Heart left ventricle (tissue), 16 donors: ENCODE measurements at regions not wholly inside any gene's neighbourhood (a gene's known extent, or its start where the extent isn't known, plus 50 kb on each side); places are given as distances from the start of the nearest gene placed in this dataset.
"Not testable (repeated sequence)": the region's sequence is repeated elsewhere in the genome, so short reads cannot be mapped to it uniquely, and the experiment has no call there.

ENCODE experiments used
- ATAC-seq, 4 donors: fragments of 200-7000 bp; cut with Tn5 transposase; one replicate each; pipeline ENCODE4 v1.9.1; 2020 to 2022; ENCODE audit warnings: moderate library complexity in 4 of 4, mild to moderate bottlenecking in 3 of 4, moderate number of reproducible peaks in 1 of 4
- DNase-seq, 5 donors: peaks; one replicate each; pipeline ENCODE4 v3.0.0-alpha.2; 2020
- H3K27ac ChIP-seq, 12 donors: fragments of 200-600 bp; sonication (generic) in 4 of 12; one replicate each; pipeline versions ENCODE4 v1.5.0 to v1.8.0; 2016 to 2022; ENCODE audit warnings: mild to moderate bottlenecking in 2 of 12
- H3K27me3 ChIP-seq, 9 donors: fragments of 200-600 bp; sonication (generic) in 2 of 9; one replicate each; pipeline versions ENCODE4 v1.5.1 to v1.8.0; 2016 to 2022; ENCODE audit warnings: mild to moderate bottlenecking in 3 of 9
- H3K36me3 ChIP-seq, 9 donors: fragments of 200-600 bp; sonication (generic) in 2 of 9; one replicate each; pipeline versions ENCODE4 v1.5.0 to v1.8.0; 2018 to 2022; ENCODE audit warnings: mild to moderate bottlenecking in 2 of 9
- H3K4me1 ChIP-seq, 12 donors: fragments of 200-600 bp; sonication (generic) in 4 of 12; one replicate each; pipeline versions ENCODE4 v1.5.0 to v1.8.0; 2016 to 2022; ENCODE audit warnings: mild to moderate bottlenecking in 3 of 12
- H3K4me3 ChIP-seq, 12 donors: fragments of 200-600 bp; sonication (generic) in 4 of 12; one replicate each; pipeline versions ENCODE4 v1.5.0 to v1.8.0; 2017 to 2022; ENCODE audit warnings: mild to moderate bottlenecking in 9 of 12, moderate library complexity in 4 of 12
- H3K9me3 ChIP-seq, 12 donors: fragments of 200-600 bp; sonication (generic) in 4 of 12; one replicate each; pipeline versions ENCODE4 v1.5.0 to v1.8.0; 2016 to 2022; ENCODE audit warnings: mild to moderate bottlenecking in 1 of 12
- CTCF ChIP-seq, 12 donors: fragments of 200-600 bp; sonication (generic) in 4 of 12; IDR thresholded peaks; one replicate each; pipeline versions ENCODE4 v1.5.0 to v1.8.0; 2018 to 2022; ENCODE audit warnings: antibody characterized with exemption in 12 of 12, mild to moderate bottlenecking in 5 of 12
- POLR2A ChIP-seq, 2 donors: fragments of 450-650 bp; IDR thresholded peaks; one replicate each; pipeline ENCODE4 v1.6.1; 2017; ENCODE audit warnings: antibody characterized with exemption in 2 of 2, mild to moderate bottlenecking in 2 of 2, moderate library complexity in 2 of 2
- WGBS, 4 donors: extraction: QIAGEN DNeasy Blood & Tissue Kit in 2 of 4; methylation state at CpG; one replicate each; pipeline versions ENCODE4 v1.1.5 to v1.1.7; 2013 to 2018; 5-methylcytosine and 5-hydroxymethylcytosine counted together
- intact Hi-C, 10 donors: fragments of 100-400 bp; cut with DNase I; formaldehyde crosslinking; loops; one replicate each; pipeline versions ENCODE4 v1.11.1 to v1.14.2; 2022
- donor health status: ischemic (EF 13 %, LVEDD 7.1; RV severe dilation, severe dysfunction).
- donor health status: healthy with polysubstance abuse.
- donor health status: DM: no; HTN: yes; CAD: no.
- donor health status: DM: no; HTN: no; CAD: no.
- donor health status: ischemic (EF 25% LVEDD 6.9; RV normal size, moderate dysfunction).
- donor health status: ischemic (EF 25% LVEDD 5.7; RV mildly dilated, moderate dysfunction).
- donor health status: healthy.
- donor health status: DM: yes; HTN: yes; CAD: no.
- donor health status: ischemic (EF 35%, LVEDD 5.7; RV mildly dilated, moderate dysfunction).
- donor health status: nonischemic (EF 11% LVEDD 7.7; RV severe dilation, severe dysfunction).
- donor health status: DM: yes; HTN: yes; CAD: no.
- donor health status: PGD.
- donor health status: ischemic (EF 29% LVEDD 5.4; RV normal size, mild dysfunction).
- donor health status: nonischemic (EF 23%, LVEDD 6.1; RV moderate dilation, normal function).

- Histone ChIP-seq H3K9me3 (no peaks in the 10 kb centered on the region), H3K4me3 (no peak overlapping the region), H3K27me3 (no peaks in the 10 kb centered on the region), H3K4me1 (peaks cover 0 to 8% (median 0%) of the 10 kb centered on the region in 12 donors), H3K27ac (no peak overlapping the region), H3K36me3 (no peaks in the 10 kb centered on the region)
- TF ChIP-seq CTCF (IDR thresholded peaks at IDR 0.05), result peak; percentile 49 to 72 (median 65)
- no peak for TF ChIP-seq POLR2A (IDR thresholded peaks at IDR 0.05)
- intact Hi-C loops, result loop anchor here in 9 of 10 donors (5.0 to 10.0 kb wide), 10 partner anchors 139 to 469 kb away; partner anchors contain the start of gene ADRA1B (in 5 of the 9)
- WGBS, 4 donors, result 41 to 46% (median 45%) methylated on average over 10 of the region's 10 CpGs
- DNase-seq, result peak in 3 of 5 donors; percentile 27 to 55 (median 39)
- peak; percentile 46 to 87 (median 70) for ATAC-seq
Observed at GRCh38 chr5:159515909-159516415, 185.7 kb upstream of the IL12B start.

GRCh38 chr5:159518371-159518770 is 188.1 kb upstream of the IL12B start:
- ATAC-seq, result no peak
- 74 to 81% (median 77%) methylated on average over 3 of the region's 3 CpGs for WGBS, 4 donors
- H3K27ac ChIP-seq, result no peak overlapping the region

GRCh38 chr5:159519365-159519764 is 189.1 kb upstream of the IL12B start:
- Histone ChIP-seq H3K27me3 (no peaks in the 10 kb centered on the region), H3K4me1 (peaks cover 0 to 3% (median 0%) of the 10 kb centered on the region in 12 donors), H3K27ac (no peak overlapping the region), H3K4me3 (no peak overlapping the region), H3K9me3 (no peaks in the 10 kb centered on the region), H3K36me3 (no peaks in the 10 kb centered on the region)
- TF ChIP-seq POLR2A (IDR thresholded peaks at IDR 0.05), result no peak
- TF ChIP-seq CTCF (IDR thresholded peaks at IDR 0.05), result no peak
- WGBS, 4 donors, result 58 to 78% (median 66%) methylated on average over 7 of the region's 7 CpGs
- peak in 1 of 4 donors; percentile 26 for ATAC-seq
- intact Hi-C loops, result loop anchor here in 9 of 10 donors (5.0 to 10.0 kb wide), 10 partner anchors 135 to 465 kb away; partner anchors contain the start of gene ADRA1B (in 5 of the 9)
- DNase-seq, result no peak

More at GRCh38 chr5:159518371-159518770, 188.1 kb upstream of the IL12B start:
- no peaks in the 10 kb centered on the region for H3K9me3 ChIP-seq
- no peaks in the 10 kb centered on the region for H3K27me3 ChIP-seq
- no peak overlapping the region for H3K4me3 ChIP-seq
- DNase-seq, result no peak
- intact Hi-C loops, result loop anchor here in 9 of 10 donors (5.0 to 10.0 kb wide), 10 partner anchors 136 to 466 kb away; partner anchors contain the start of gene ADRA1B (in 5 of the 9)
- no peaks in the 10 kb centered on the region for H3K36me3 ChIP-seq
- H3K4me1 ChIP-seq, result peaks cover 0 to 3% (median 0%) of the 10 kb centered on the region in 12 donors
- TF ChIP-seq POLR2A (IDR thresholded peaks at IDR 0.05) (no peak), CTCF (IDR thresholded peaks at IDR 0.05) (no peak)

GRCh38 chr5:159522841-159523240 is 192.6 kb upstream of the IL12B start:
- Histone ChIP-seq H3K36me3 (no peaks in the 10 kb centered on the region), H3K27me3 (no peaks in the 10 kb centered on the region), H3K9me3 (no peaks in the 10 kb centered on the region), H3K4me3 (no peak overlapping the region), H3K4me1 (peaks cover 0 to 10% (median 5%) of the 10 kb centered on the region in 12 donors), H3K27ac (no peak overlapping the region)
- DNase-seq, result no peak
- TF ChIP-seq CTCF (IDR thresholded peaks at IDR 0.05), result no peak
- TF ChIP-seq POLR2A (IDR thresholded peaks at IDR 0.05), result no peak
- 87 to 94% (median 92%) methylated on average over 2 of the region's 2 CpGs for WGBS, 4 donors
- no peak for ATAC-seq
- intact Hi-C loops, result loop anchor here in 3 of 10 donors (5.0 to 10.0 kb wide), 3 partner anchors 134 to 462 kb away; no protein-coding TSS in a partner anchor

GRCh38 chr5:159524279-159524678 is 194.0 kb upstream of the IL12B start:
- H3K4me3 ChIP-seq, H3K36me3 ChIP-seq, ATAC-seq, H3K27ac ChIP-seq, H3K27me3 ChIP-seq, DNase-seq, H3K9me3 ChIP-seq: not testable (repeated sequence)
- H3K4me1 ChIP-seq, result peaks cover 0 to 10% (median 5%) of the 10 kb centered on the region in 12 donors
- intact Hi-C loops, result loop anchor here in 3 of 10 donors (5.0 to 10.0 kb wide), 3 partner anchors 133 to 461 kb away; no protein-coding TSS in a partner anchor
- 87 to 95% (median 89%) methylated on average over 2 of the region's 2 CpGs for WGBS, 4 donors
